IPS DF 4.7 (cell line): ENCODE measurements at regions not wholly inside any gene's neighbourhood (a gene's known extent, or its start where the extent isn't known, plus 50 kb on each side); places are given as distances from the start of the nearest gene placed in this dataset.

Experiments
- DNase-seq: peaks from one replicate; pipeline ENCODE4 v3.0.0-alpha.2; 2013; ENCODE audit warnings: low spot score; ENCODE audit errors: extremely low read depth

DNA sequence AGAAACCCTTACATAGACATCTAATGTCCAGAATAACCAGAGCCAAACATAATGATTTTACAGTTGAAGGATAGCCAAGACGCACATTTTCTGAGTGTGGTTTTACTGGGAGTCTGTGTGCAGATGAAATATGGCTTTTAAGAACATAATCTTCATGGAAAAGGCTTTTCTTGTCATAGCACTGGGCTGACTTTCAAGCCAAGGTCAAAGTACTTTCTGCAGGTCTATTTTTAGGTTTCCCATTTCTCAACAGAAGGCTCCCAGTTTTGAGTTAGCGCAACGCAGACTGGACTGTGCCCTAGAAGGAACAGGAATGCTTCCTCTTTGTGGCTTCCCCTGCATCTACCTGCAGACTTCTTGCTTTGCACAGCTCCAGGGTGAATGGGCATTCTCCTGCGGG lies 92.3 kb upstream of the UPP2 start:
- DNase-seq: no peak

DNA sequence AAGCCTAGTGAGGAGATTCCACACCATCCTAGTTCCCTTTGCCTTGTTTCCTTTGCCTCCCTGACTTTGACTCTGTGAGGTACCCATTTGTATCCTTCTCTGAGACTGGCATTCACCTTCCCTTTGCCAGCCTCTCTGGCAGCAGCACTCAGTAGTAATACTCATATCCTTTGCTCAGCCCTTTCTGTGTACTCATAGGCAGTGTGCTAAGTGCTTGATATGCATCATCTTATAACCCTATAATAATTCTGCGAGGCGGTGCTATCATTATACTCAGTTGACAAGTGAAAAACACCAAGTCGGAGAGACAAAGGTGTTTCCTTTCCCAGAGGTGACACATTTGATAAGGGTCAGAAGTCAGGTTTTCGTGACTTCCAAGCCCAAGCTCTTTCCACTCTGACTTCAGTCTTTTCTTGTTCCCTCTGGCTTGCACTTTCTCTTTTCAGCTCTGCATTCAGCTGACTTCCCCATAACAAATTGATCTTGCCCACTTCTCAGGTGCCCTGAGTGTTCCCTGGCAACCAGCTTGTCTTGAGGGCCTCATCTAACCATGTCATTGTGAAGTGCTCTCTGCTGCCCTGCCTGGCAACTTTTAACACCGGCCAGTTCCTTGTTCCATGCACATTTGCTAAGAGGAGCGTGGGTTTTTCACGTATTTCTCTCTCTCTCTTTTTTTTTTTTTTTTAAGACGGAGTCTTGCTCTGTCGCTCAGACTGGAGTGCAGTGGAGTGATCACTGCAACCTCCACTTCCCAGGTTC lies 94.5 kb upstream of the UPP2 start:
- no peak for DNase-seq

DNA sequence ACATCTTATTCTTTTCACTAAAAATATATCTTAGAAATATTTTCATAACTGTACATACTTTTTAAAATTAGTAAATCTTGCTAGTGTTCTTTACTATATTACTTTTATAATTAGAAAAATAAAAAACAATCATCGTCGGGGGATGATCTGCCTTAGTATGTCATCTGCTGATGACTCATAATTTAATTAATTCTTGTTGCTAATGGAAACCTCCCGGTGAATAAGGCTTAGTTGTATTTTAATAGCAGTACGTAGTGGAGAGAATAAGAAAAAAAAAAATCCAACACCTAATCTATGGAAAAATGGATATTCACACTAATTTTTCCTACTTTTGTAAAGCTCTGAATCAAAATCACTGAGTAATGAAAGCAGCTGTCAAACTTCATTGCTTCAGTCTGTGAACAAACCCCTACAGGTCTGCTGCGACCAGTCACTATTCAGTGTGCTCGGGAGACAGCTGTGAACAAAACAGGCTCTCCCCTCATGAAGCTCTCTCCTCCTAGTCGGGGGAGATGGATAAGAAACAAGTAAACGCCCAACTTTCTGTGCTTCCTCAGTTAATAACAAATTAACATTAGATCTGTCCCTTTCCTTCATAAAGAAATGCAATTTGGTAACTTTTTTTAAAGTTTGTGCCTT lies 97.4 kb upstream of the UPP2 start:
- no peak for DNase-seq

DNA sequence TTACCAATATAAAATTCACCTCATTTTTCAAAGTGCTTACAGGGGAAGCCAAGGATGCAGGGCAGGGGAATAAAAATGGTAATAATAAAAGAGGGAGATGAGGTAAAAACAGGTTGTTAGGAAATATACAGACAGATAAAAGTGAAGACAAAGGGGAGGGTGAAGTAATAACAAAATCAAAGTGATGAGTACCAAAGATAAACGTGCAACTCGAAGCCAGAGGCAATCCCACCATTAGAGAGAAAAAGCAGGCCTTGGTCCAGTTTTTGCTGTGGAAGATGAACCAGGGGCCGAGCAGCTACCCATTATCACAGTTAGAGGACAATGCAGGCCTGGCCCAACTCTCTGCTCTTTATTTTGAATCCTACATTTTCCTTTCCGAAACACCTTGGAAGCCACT lies 99.6 kb upstream of the UPP2 start:
- no peak for DNase-seq

DNA sequence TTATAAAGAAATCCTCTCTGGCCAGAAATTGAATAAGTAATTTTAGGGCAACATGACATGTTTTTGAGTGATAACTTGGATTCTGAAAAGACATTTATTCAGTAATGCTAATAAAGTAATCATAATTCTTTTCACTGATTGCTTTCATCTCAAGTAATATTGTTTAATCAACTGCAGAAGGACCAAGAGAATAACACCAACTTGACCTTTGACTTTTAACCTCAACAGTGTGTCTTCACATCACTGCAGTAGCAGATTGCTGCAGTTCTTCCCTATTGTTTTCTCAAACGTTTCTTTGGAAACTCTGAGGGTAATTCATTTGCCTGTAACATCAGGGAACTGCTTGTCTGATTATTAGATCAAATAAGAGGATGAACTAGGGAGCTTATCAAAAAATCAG lies 104.9 kb upstream of the UPP2 start:
- no peak for DNase-seq

DNA sequence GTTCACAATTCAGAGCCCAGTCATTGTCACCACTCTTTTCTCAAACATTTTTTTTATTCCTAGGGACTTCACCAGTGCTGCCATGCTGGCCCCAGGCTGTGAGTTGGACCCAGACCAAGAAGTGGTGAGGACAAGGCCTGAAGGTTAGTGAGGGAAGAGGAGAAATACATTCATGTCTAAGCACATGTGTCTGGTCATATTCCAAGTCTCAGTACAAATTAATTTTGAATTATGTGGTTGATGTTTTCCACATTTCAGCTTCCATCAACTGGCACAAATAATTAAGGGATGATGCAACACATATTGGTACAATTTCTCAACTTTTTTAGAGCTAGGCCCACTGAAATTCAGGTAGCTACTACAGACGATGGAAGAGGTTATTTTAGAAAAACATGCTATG lies 106.6 kb upstream of the UPP2 start:
- DNase-seq: no peak

DNA sequence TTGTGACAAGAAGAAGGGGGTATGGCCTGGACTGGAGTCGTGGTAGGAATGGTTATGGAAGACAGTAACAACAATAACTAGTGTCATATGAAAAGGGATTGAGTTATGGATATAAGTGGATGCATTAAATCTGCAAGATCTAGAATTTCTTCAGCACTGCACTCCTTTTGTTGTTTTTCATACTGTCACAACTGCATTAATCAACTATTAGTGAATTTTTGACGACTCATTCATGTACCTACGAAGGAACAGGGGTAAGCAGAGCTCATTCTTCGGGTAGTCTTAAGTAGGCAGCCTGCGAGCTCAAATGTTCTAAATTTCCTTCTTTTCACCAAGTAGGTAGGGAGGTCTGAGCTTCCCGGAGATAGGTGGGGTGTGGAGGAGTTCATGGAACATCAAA lies 109.7 kb upstream of the UPP2 start:
- DNase-seq: no peak

DNA sequence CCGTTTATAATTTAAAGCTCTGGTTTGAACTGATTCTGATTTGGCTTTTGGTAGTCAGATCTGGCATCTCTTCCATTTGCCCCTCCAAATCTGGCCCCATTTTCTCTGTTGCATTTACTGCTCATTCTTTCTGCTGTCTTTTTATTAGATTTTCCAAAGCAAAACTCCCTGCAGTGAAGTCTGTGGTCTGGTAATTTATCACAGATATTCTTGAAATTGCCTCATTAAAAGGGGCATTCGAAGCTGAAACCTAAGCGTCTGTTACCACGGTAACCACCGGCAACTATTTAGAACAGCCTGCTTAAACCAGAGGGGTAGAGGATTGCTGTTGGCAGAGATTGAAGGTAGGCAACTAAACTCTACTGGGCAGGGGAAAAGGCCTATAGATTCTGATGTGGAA lies 111.5 kb upstream of the UPP2 start:
- DNase-seq: no peak

DNA sequence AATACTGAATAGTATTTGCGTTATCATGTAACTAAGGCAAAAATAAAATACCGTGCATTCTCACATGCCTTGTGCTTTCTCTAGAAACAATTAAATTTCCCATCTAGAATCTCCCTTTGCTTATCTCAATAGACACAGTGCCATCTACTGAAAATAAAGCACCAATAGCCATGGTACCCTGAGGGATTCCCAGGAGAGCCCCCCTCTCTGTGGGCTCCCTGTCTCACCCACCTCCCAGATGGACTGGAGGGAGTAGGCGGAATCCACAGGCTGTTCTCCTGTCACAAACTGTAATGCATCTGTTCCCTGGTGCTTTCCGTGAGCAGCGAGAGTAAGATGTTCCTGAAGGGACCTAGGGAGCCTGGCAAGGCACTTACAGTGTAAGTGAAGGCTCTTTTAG lies 112.4 kb upstream of the UPP2 start:
- no peak for DNase-seq

DNA sequence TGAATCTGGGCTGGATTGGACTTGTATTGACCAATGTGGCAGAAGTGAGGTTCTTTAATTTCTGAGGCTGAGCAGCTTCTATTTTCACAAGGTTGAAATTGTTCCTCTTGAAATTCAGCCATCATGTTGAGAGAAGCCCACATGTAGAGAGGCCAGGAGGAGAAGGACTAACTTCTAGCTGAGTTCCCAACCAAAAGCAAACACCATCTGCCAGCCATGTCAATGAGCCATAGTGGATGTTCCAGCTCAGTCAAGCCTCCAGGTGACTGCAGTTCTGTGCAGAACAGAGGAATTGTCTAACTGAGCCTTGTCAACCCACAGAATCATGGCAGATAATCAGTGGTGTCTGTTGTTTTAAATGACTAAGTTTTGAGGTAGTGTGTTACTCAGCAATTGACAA lies 110.6 kb upstream of the ACVR1 start:
- DNase-seq: no peak

DNA sequence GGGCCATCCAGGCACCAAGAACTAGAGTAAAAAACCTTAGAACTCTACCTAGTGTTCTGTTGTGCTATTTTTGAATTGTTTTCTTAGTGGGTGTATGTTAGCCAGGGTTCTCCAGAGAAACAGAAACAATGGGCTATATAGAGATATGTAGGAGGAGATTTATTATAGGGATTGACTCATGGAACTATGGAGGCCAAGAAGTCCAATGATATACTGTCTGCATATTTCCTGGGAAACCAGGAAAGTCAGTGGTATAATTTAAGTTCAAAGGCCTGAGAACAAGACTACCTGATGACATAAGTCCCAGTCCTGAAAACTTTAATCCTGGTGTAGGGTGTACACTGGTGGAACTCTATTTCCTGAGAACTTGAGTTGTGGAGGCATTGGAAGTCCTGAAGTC lies 108.7 kb upstream of the ACVR1 start:
- no peak for DNase-seq

DNA sequence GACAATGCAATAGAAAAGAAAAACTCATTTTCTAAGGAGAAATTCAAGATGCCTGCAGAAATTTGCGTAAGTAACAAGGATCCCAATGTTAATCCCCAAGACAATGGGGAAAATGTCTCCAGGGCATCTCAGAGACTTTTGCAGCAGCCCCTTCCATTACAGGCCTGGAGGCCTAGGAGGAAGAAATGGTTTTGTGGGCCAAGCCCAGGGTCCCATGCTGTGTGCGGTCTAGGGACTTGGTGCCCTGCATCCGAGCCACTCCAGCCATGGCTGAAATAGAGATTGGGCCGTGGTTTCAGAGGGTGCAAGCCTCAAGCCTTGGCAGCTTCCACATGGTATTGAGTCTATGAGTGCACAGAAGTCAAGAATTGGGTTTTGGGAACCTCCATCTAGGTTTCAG lies 103.9 kb upstream of the ACVR1 start:
- no peak for DNase-seq

DNA sequence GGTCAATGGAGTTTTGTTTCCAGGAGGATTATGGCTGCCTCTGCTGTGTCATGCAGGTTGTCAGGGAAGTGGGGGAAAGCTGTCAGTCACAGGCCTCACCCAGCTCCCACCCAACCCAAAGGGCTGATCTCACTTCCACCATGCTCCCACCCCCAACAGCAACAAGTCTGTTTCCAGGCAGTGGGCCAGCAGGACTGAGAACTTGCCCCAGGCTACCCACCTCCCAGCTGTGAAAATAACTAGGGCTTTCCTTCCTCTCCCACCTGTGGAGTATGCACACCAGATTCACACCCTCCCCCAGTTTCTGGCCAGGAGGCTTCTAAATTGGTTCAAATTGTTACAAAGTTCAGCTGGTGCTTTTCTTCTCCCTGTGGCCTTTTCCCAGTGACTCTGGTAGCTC lies 95.6 kb upstream of the ACVR1 start:
- no peak for DNase-seq

DNA sequence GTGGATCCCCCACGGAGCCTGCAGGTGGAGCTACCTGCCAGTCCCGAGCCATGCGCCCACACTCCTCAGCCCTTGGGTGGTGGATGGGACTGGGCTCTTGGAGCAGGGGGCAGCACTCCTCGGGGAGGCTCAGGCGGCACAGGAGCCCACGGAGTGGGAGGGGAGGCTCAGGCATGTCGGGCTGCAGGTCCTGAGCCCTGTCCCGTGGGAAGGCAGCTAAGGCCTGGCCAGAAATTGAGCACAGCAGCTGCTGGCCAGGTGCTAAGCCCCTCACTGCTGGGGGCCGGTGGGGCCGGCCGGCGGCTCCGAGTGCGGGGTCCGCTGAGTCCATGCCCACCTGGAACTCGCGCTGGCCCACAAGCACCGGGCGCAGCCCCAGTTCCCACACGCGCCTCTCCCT lies 91.7 kb upstream of the ACVR1 start:
- DNase-seq: no peak

DNA sequence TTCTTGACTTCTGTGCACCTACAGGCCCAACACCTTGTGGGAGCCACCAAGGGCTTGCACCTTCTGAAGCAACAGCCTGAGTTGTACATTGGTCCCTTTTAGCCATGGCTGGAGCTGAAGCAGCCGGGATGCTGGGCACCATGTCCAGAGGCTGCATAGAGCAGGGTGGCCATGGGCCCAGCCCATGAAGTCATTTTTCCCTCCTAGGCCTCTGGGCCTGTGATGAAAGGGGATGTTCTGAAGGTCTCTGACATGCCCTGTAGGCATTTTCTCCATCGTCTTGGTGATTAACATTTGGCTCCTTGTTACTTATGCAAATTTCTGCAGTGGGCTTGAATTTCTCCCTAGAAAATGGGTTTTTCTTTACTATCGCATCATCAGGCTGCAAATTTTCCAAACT lies 83.1 kb upstream of the ACVR1 start:
- no peak for DNase-seq

DNA sequence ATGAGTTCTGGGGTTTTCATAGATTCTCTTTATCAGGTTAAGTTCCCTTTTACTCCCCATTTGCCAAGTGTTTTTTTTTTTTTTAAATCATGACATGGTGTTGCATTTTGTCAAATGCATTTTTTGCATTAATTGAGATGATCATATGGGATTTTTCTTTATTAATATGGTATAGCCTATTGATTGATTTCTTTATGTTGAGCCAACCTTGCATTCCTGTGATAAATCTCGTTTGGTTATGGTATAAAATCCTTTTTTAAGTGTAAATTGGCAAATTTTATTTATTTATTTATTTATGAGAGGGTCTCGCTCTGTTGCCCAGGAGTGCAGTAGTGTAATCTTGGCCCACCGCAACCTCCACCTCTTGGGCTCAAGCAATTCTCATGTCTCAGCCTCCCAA lies 81.5 kb upstream of the ACVR1 start:
- no peak for DNase-seq

DNA sequence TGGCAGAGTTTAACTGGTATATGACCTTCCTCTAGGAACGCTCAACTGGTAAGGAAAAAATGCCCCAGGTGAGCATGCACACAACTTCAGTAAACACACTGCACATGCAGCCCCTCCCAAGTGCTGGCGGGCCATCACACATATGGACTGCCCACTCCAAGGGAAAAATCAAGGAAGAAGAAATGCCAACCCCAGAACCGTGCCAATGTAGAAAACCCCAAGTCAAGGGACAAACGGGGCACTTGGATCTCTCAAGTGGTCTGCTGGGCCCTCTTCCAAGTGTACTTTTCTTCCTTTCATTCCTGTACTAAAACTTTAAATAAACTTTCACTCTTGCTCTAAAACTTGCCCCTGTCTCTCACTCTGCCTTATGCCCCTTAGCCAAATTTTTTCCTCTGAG lies 76.4 kb upstream of the ACVR1 start:
- no peak for DNase-seq

DNA sequence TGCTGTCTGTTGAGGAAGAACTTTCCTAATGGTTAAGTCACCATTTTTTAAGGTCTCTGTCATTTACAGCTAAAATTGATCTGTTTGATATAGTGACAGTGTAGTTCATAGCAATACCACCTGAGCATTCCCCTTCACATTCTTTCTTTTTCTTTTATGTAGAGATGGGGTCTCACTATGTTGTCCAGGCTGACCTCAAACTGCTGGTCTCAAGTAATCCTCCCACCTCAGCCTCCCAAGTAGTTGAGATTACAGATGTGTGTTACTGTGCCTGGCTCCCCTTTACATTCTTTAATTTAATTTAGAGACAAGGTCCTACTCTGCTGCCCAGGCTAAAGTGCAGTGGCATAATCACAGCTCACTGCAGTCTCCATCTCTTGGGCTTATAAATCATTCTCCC lies 72.7 kb upstream of the ACVR1 start:
- no peak for DNase-seq

DNA sequence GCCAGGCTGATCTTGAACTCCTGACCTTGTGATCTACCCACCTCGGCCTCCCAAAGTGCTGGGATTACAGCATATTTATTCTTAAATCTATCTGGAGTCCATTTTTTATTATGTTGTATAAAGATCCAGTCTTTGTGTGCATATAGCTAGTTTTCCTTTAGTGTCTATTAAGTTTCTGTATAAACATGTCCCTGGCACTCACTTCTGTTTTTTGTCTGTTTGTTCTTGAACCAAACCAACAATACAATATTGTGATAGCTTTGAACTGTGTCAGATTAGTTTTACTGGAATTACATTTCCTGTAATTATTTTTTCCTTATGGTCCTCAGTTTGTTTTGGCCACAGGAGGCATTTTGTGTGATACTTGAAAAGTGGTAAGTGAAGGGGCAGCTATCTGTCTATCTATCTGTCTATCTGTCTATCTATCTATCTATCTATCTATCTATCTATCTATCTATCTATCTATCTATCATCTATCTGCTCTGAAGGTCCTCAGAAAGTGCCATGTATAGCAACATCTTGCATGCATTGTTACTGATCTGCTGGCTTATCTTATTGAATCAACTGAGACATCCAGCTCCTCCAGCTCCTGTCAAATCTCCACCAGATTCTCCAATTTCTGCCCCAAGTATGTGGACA lies 70.9 kb upstream of the ACVR1 start:
- DNase-seq: no peak

DNA sequence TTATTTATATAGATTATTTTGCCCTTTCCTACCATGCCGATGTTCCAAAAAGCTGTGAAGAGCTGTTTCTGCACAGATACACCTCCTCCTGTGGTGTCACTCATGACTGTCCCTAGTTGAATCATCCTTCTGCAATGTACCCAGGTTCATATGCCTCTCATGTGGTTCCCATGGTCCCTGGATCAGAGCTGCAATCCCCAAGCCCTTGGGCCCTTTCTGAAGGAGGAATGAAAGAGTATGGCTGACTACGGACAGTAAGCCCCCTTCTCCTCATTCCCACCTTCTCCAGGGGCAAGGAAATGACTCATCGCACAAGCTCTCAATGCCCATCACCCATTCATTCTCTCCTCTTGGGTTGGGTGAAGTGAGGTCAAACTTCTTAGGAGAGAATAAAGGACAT lies 63.9 kb upstream of the ACVR1 start:
- no peak for DNase-seq

DNA sequence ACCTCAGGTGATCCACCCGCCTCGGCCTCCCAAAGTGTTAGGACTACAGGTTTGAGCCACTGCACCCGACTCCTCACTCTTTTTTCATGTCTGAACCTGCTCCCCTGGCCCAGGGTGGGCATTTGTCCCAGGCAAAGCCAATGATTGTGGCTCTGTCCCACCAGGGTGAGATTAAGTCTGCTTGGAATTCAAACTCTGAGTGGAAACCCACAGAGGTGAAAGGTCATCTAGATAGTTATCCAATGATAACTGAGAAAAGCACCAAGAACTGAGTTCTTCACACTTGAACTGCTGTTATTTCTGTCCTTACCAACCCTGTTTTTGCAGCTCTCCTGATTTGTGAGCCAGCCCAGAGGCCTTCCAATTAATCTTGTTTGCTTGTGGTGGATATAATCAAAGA lies 62.4 kb upstream of the ACVR1 start:
- DNase-seq: no peak

DNA sequence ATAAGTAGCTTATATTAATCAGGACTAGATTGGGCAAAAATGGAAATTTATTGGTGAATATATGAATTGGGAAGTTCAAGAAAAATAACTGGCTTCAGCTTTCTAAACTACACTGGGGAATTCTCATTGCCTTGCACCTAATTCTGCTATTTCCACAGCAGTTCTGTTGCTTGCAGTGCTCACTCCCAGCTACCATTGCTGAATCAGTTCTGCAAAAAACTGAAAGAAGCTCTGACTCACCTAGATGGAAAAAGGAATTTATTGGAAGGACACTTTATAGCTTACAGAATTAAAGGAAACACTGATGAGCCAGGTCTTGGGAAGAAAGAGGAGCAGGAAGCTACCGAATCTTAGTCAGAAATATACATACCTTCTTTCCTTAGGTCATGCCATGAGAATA lies 60.3 kb upstream of the ACVR1 start:
- no peak for DNase-seq

DNA sequence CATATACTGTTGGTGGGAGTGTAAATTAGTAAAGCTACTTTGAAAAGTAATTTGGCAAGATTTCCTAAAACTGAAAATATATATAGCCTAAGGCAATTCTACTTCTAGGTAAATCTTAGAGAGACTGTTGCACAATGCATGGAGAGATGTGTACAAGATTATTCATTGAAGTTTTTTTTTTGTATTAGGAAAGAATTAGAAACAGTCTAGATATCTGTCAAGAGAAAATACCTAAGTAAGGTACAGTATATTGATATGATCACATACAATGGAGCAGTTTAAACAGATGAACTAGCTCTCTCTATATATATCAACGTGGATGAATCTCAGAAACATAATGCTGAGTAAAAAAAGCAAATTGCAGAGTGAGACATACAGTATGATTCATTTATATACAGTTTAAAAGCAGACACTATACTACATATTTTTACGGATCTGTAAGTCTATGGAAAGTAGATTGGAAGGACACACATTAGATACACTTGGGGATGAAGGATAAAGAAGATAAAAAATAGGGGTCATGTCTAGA lies 59.3 kb upstream of the ACVR1 start:
- DNase-seq: no peak
